ENCODE measurements at regions not wholly inside any gene's neighbourhood (a gene's known extent, or its start where the extent isn't known, plus 50 kb on each side); places are given as distances from the start of the nearest gene placed in this dataset.

DNA sequence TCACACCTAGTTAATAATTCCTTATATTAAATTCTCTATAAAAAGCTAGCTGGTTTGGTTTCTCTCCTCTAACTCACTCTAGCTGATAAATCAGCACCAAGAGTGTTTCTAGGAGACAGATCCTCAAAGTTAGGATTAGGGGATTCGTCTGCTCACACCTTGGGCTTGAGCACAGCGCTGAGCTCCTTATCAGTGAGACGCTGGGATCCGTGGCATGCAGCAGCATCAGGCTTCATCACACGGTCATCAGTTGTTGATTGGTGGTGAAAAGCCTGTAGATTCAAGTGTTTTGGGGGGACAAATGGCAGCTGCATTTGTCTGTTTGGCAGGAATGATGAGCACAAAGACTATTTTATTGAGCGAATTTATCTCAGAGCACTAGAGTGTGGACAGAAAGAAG is 72.6 kb upstream of the MC2R start:
- ATAC-seq (no peak), DNase-seq (no peak)
- H3K4me1 ChIP-seq (ENCODE audit: low read depth): no peaks in the 10 kb centered on the region
- intact Hi-C loops (cut with DNase I, micrococcal nuclease): no loop called here
- H3K9me3 ChIP-seq: no peaks in the 10 kb centered on the region
- H3K36me3 ChIP-seq (ENCODE audit: low read depth): no peaks in the 10 kb centered on the region
- H3K4me3 ChIP-seq: no peak overlapping the region
- TF ChIP-seq, protein P1, sequence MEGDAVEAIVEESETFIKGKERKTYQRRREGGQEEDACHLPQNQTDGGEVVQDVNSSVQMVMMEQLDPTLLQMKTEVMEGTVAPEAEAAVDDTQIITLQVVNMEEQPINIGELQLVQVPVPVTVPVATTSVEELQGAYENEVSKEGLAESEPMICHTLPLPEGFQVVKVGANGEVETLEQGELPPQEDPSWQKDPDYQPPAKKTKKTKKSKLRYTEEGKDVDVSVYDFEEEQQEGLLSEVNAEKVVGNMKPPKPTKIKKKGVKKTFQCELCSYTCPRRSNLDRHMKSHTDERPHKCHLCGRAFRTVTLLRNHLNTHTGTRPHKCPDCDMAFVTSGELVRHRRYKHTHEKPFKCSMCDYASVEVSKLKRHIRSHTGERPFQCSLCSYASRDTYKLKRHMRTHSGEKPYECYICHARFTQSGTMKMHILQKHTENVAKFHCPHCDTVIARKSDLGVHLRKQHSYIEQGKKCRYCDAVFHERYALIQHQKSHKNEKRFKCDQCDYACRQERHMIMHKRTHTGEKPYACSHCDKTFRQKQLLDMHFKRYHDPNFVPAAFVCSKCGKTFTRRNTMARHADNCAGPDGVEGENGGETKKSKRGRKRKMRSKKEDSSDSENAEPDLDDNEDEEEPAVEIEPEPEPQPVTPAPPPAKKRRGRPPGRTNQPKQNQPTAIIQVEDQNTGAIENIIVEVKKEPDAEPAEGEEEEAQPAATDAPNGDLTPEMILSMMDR (IDR thresholded peaks at IDR 0.05): no peak

DNA sequence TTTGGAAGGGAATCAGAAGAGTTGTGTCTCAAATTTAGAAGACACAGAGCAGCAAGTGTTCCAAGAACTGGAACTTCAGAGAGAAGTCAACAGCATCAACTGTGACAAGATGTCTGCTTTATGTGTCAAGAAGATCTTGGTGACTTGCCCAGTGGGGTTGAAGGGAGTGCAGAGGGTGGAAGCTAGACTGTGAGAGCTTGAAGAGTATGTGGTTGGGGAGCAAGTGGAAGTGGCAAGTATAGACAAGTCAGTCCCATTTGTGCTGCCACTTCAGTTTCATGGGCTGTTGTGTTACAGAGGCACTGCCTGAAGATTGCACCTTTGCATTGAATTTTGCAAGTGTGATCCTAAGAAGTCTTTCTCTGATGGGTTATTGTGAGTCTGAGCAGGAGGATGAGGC is 68.7 kb upstream of the MC2R start:
- intact Hi-C loops (cut with DNase I, micrococcal nuclease): no loop called here
- ATAC-seq (no peak), DNase-seq (no peak)
- H3K4me1 ChIP-seq (ENCODE audit: low read depth): no peaks in the 10 kb centered on the region
- H3K36me3 ChIP-seq (ENCODE audit: low read depth): no peaks in the 10 kb centered on the region
- TF ChIP-seq, protein P1 (IDR thresholded peaks at IDR 0.05): no peak
- H3K9me3 ChIP-seq: no peaks in the 10 kb centered on the region
- no peak overlapping the region for H3K4me3 ChIP-seq

DNA sequence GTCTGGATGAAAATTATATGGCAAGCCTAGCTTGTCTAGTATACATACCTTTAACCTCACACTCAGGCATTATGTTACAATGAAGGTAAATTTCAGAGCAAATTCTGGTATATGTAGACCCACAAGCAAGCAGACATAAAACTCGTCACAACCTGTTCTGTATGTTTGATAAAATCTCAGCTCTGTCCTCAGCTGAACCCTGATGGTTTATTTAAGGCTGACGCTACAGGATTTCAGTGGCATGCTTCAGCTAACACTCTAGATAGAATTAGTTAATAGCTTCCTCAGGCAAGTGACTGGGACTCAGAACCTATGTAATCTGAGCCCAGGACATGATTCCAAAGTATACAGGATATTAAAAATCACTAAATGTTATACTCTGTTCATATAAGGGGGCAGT is 68.2 kb upstream of the MC2R start:
- TF ChIP-seq, protein P1 (IDR thresholded peaks at IDR 0.05): no peak
- no peaks in the 10 kb centered on the region for H3K9me3 ChIP-seq
- no peaks in the 10 kb centered on the region for H3K4me1 ChIP-seq (ENCODE audit: low read depth)
- H3K4me3 ChIP-seq: no peak overlapping the region
- intact Hi-C loops (cut with DNase I, micrococcal nuclease): no loop called here
- ATAC-seq (no peak), DNase-seq (no peak)
- no peaks in the 10 kb centered on the region for H3K36me3 ChIP-seq (ENCODE audit: low read depth)

DNA sequence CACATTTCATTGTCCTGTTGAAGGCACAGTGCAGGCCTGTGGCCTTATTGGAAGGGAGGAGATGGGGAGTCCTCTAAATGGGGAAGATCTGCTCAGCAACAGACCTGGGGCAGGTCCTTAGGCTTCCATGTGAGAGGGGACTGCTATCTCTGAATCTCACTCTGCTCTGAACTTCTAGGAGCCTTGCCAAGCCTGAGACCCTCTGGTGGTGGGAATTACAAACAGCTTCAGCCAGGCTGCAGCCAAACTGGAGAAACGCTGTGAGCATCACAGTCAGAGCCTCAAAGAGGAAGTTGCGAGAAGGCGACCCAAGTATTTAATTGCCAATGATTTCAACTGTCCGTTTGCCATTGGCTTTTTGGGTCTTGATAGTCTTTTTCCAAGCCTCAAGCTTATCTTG is 66.8 kb upstream of the MC2R start:
- DNase-seq (no peak), ATAC-seq (no peak)
- H3K9me3 ChIP-seq: no peaks in the 10 kb centered on the region
- no peaks in the 10 kb centered on the region for H3K36me3 ChIP-seq (ENCODE audit: low read depth)
- H3K4me3 ChIP-seq: no peak overlapping the region
- TF ChIP-seq, protein P1 (IDR thresholded peaks at IDR 0.05): no peak
- intact Hi-C loops (cut with DNase I, micrococcal nuclease): no loop called here
- H3K4me1 ChIP-seq (ENCODE audit: low read depth): no peaks in the 10 kb centered on the region

DNA sequence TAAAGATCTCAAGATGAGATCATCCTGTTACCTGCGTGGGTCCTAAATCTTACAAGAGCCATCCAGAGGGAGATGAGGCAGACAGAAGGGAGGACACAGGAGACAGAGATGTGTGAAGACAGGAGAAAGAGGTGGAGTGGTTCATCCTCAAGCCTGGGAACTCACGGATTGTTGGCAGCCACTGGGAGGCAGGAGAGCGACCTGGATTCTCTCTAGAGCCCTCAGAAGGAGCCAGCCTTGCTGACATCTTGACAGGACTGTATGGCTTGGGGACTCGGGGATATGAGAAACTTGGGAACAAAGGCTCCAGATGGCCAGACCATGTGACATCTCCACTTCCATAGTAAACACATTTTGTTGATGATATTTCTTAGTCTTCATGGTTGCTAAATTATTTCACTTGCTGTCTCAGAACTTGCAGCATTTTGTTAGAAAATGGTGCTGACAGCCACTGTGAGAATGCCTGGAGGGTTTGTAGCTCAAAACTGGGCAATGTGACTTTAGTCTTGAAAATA is 57.8 kb upstream of the MC2R start:
- Histone ChIP-seq H3K4me1 (ENCODE audit: low read depth) (no peaks in the 10 kb centered on the region), H3K4me3 (no peak overlapping the region), H3K9me3 (no peaks in the 10 kb centered on the region), H3K36me3 (ENCODE audit: low read depth) (no peaks in the 10 kb centered on the region)
- DNase-seq (no peak), ATAC-seq (no peak)
- intact Hi-C loops (cut with DNase I, micrococcal nuclease): no loop called here
- TF ChIP-seq, protein P1 (IDR thresholded peaks at IDR 0.05): no peak
